ENCODE measurements at regions not wholly inside any gene's neighbourhood (a gene's known extent, or its start where the extent isn't known, plus 50 kb on each side); places are given as distances from the start of the nearest gene placed in this dataset.

- H3K27me3 ChIP-seq (ENCODE audit: low read depth), result no peaks in the 10 kb centered on the region
- H3K36me3 ChIP-seq, result no peaks in the 10 kb centered on the region
- H3K9me3 ChIP-seq, result peaks cover 6% of the 10 kb centered on the region
- DNase-seq (no peak), ATAC-seq (no peak)
- intact Hi-C loops (cut with DNase I), result no loop called here
- H3K4me1 ChIP-seq, result no peaks in the 10 kb centered on the region
- TF ChIP-seq CTCF (IDR thresholded peaks at IDR 0.05), result no peak
- no peak overlapping the region for H3K4me3 ChIP-seq
- no peak overlapping the region for H3K27ac ChIP-seq
Observed at GRCh38 chr6:76892542-76892941, 570.7 kb downstream of the HTR1B start.

- no peaks in the 10 kb centered on the region for H3K4me1 ChIP-seq
- no peak overlapping the region for H3K4me3 ChIP-seq
- no peaks in the 10 kb centered on the region for H3K36me3 ChIP-seq
- H3K27me3 ChIP-seq (ENCODE audit: low read depth), result no peaks in the 10 kb centered on the region
- DNase-seq, result no peak
- no peak overlapping the region for H3K27ac ChIP-seq
- no peak for TF ChIP-seq CTCF (IDR thresholded peaks at IDR 0.05)
- peaks cover 6% of the 10 kb centered on the region for H3K9me3 ChIP-seq
- intact Hi-C loops (cut with DNase I), result no loop called here
- ATAC-seq, result no peak
Observed at GRCh38 chr6:76888351-76888750, 574.9 kb downstream of the HTR1B start.

- TF ChIP-seq CTCF (IDR thresholded peaks at IDR 0.05), result no peak
Observed at GRCh38 chr6:76886900-76887299, 576.4 kb downstream of the HTR1B start.

DNA sequence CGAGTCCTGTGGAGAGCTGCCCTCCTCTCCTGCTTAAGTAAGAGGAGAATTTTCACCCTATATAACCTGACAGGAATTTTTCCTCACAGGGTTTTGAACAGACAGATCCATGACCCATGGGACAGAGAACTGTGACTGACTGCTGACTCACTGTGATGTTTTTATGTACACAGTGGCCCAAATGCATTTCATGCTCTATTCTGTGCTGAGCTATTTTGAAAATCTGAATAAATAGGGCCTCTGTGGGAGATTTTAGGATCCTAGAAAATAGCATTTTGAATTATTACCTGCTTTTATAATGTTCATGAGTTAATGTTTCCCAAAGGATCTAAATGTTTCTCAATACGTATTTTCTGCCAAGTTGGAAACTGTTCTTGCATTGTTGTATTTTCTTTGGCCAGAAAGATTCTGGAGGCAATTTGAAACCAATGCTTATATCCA is 577.4 kb downstream of the HTR1B start:
- ATAC-seq (no peak), DNase-seq (no peak)
- H3K27ac ChIP-seq, result no peak overlapping the region
- H3K36me3 ChIP-seq, result no peaks in the 10 kb centered on the region
- intact Hi-C loops (cut with DNase I), result no loop called here
- no peaks in the 10 kb centered on the region for H3K4me1 ChIP-seq
- no peaks in the 10 kb centered on the region for H3K27me3 ChIP-seq (ENCODE audit: low read depth)
- TF ChIP-seq CTCF (IDR thresholded peaks at IDR 0.05), result no peak
- no peaks in the 10 kb centered on the region for H3K9me3 ChIP-seq
- H3K4me3 ChIP-seq, result no peak overlapping the region

More at GRCh38 chr6:76886900-76887299, 576.4 kb downstream of the HTR1B start:
- Histone ChIP-seq H3K36me3 (no peaks in the 10 kb centered on the region), H3K4me1 (no peaks in the 10 kb centered on the region), H3K4me3 (no peak overlapping the region), H3K9me3 (no peaks in the 10 kb centered on the region), H3K27me3 (ENCODE audit: low read depth) (no peaks in the 10 kb centered on the region), H3K27ac (no peak overlapping the region)
- intact Hi-C loops (cut with DNase I), result no loop called here
- ATAC-seq (no peak), DNase-seq (no peak)

DNA sequence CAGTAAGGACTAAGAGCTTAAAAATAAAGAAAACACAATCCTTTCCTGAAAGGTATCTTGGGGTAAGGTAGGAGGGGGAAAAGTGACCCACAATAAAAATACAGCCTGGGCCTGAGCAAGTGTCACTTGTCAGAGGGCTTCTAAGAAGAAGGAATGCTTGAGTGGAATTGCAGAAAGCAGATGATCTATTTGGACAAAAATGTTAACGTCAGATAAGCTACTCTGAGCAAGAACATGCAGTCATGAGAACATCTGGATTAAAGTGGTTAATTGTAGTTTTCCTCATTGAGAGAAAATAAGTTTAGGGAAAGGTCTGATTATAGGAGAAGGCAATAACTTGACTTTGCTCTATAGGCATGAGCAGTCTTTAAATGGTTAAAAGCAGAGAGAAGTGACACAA is 581.9 kb downstream of the HTR1B start:
- Histone ChIP-seq H3K27me3 (ENCODE audit: low read depth) (no peaks in the 10 kb centered on the region), H3K36me3 (no peaks in the 10 kb centered on the region), H3K27ac (no peak overlapping the region), H3K9me3 (no peaks in the 10 kb centered on the region), H3K4me3 (no peak overlapping the region), H3K4me1 (no peaks in the 10 kb centered on the region)
- ATAC-seq (no peak), DNase-seq (no peak)
- TF ChIP-seq CTCF (IDR thresholded peaks at IDR 0.05), result no peak
- intact Hi-C loops (cut with DNase I), result no loop called here
